Liver (tissue), 3 donors: ENCODE measurements at regions not wholly inside any gene's neighbourhood (a gene's known extent, or its start where the extent isn't known, plus 50 kb on each side); places are given as distances from the start of the nearest gene placed in this dataset.

ENCODE experiments used
- GABPA ChIP-seq, 2 donors: IDR thresholded peaks in 1 of 2; conservative IDR thresholded peaks in 1 of 2; 2 replicates each; pipeline ENCODE4 v1.6.1; 2016; ENCODE audit warnings: antibody characterized with exemption in 2 of 2, mild to moderate bottlenecking in 1 of 2, moderate library complexity in 1 of 2
- RAD21 ChIP-seq, 2 donors: IDR thresholded peaks; 2 replicates each; pipeline ENCODE4 v1.6.1; 2016; ENCODE audit warnings: antibody characterized with exemption in 2 of 2, mild to moderate bottlenecking in 2 of 2
- SP1 ChIP-seq: IDR thresholded peaks from 2 replicates; pipeline ENCODE4 v1.6.1; 2018; ENCODE audit warnings: antibody characterized with exemption, mild to moderate bottlenecking
- TAF1 ChIP-seq: conservative IDR thresholded peaks from 2 replicates; pipeline ENCODE4 v1.6.1; 2016; ENCODE audit warnings: antibody characterized with exemption, mild to moderate bottlenecking
- YY1 ChIP-seq: IDR thresholded peaks from 2 replicates; pipeline ENCODE4 v1.6.1; 2016; ENCODE audit warnings: antibody characterized with exemption, mild to moderate bottlenecking
- TF ChIP-seq, protein P1 (sequence below): fragments of 150-350 bp; IDR thresholded peaks from 2 replicates; pipeline ENCODE4 v1.5.1; 2017; ENCODE audit warnings: improper control_type of control experiment, low read depth, low read length; ENCODE audit not compliant: missing input control
- TF ChIP-seq, protein P2 (sequence below): IDR thresholded peaks from 2 replicates; pipeline ENCODE4 v1.6.1; 2016; ENCODE audit warnings: antibody characterized with exemption, mild to moderate bottlenecking
- TF ChIP-seq, protein P3 (sequence below): IDR thresholded peaks from 2 replicates; pipeline ENCODE4 v1.6.1; 2016; ENCODE audit warnings: antibody characterized with exemption
- TF ChIP-seq, protein P4 (sequence below): IDR thresholded peaks from 2 replicates; pipeline ENCODE4 v1.6.1; 2016; ENCODE audit warnings: antibody characterized with exemption
- donor health status: healthy.
- donor health status: healthy.

DNA sequence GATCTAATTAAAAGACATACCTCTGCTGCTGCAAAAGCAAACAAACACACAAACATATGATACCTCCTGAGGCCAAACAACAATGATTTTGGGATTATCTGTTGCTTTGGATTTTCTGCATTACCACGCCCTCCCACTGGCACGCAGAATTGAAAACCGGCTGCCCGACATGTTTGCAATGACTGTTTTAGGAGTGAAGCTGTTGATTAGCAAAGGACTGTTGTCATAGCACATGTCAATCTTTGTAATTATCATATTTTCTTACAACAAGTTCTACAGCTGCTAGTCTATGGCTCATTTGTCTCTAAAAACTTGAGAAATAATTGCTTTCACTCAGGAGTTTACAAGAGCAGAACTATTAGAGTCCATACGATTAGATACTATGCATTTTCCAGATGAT lies 94.4 kb upstream of the MEIS1 start:
- no peak for TF ChIP-seq RAD21 (IDR thresholded peaks at IDR 0.05)
- TF ChIP-seq, protein P1, sequence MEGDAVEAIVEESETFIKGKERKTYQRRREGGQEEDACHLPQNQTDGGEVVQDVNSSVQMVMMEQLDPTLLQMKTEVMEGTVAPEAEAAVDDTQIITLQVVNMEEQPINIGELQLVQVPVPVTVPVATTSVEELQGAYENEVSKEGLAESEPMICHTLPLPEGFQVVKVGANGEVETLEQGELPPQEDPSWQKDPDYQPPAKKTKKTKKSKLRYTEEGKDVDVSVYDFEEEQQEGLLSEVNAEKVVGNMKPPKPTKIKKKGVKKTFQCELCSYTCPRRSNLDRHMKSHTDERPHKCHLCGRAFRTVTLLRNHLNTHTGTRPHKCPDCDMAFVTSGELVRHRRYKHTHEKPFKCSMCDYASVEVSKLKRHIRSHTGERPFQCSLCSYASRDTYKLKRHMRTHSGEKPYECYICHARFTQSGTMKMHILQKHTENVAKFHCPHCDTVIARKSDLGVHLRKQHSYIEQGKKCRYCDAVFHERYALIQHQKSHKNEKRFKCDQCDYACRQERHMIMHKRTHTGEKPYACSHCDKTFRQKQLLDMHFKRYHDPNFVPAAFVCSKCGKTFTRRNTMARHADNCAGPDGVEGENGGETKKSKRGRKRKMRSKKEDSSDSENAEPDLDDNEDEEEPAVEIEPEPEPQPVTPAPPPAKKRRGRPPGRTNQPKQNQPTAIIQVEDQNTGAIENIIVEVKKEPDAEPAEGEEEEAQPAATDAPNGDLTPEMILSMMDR = no peak
- no peak for TF ChIP-seq TAF1
- TF ChIP-seq, protein P2, sequence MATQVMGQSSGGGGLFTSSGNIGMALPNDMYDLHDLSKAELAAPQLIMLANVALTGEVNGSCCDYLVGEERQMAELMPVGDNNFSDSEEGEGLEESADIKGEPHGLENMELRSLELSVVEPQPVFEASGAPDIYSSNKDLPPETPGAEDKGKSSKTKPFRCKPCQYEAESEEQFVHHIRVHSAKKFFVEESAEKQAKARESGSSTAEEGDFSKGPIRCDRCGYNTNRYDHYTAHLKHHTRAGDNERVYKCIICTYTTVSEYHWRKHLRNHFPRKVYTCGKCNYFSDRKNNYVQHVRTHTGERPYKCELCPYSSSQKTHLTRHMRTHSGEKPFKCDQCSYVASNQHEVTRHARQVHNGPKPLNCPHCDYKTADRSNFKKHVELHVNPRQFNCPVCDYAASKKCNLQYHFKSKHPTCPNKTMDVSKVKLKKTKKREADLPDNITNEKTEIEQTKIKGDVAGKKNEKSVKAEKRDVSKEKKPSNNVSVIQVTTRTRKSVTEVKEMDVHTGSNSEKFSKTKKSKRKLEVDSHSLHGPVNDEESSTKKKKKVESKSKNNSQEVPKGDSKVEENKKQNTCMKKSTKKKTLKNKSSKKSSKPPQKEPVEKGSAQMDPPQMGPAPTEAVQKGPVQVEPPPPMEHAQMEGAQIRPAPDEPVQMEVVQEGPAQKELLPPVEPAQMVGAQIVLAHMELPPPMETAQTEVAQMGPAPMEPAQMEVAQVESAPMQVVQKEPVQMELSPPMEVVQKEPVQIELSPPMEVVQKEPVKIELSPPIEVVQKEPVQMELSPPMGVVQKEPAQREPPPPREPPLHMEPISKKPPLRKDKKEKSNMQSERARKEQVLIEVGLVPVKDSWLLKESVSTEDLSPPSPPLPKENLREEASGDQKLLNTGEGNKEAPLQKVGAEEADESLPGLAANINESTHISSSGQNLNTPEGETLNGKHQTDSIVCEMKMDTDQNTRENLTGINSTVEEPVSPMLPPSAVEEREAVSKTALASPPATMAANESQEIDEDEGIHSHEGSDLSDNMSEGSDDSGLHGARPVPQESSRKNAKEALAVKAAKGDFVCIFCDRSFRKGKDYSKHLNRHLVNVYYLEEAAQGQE = no peak
- TF ChIP-seq SP1 = no peak
- TF ChIP-seq GABPA (IDR thresholded peaks at IDR 0.05 in 1 of 2, conservative IDR thresholded peaks at IDR 0.05 in 1 of 2) = no peak
- TF ChIP-seq YY1 = no peak
- TF ChIP-seq, protein P3, sequence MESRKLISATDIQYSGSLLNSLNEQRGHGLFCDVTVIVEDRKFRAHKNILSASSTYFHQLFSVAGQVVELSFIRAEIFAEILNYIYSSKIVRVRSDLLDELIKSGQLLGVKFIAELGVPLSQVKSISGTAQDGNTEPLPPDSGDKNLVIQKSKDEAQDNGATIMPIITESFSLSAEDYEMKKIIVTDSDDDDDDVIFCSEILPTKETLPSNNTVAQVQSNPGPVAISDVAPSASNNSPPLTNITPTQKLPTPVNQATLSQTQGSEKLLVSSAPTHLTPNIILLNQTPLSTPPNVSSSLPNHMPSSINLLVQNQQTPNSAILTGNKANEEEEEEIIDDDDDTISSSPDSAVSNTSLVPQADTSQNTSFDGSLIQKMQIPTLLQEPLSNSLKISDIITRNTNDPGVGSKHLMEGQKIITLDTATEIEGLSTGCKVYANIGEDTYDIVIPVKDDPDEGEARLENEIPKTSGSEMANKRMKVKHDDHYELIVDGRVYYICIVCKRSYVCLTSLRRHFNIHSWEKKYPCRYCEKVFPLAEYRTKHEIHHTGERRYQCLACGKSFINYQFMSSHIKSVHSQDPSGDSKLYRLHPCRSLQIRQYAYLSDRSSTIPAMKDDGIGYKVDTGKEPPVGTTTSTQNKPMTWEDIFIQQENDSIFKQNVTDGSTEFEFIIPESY = no peak
- TF ChIP-seq, protein P4, sequence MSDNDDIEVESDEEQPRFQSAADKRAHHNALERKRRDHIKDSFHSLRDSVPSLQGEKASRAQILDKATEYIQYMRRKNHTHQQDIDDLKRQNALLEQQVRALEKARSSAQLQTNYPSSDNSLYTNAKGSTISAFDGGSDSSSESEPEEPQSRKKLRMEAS = no peak
